Left lung (tissue), 4 donors: ENCODE measurements at regions not wholly inside any gene's neighbourhood (a gene's known extent, or its start where the extent isn't known, plus 50 kb on each side); places are given as distances from the start of the nearest gene placed in this dataset.

Experiments
- ATAC-seq: fragments of 200-7000 bp; cut with Tn5 transposase; one replicate; pipeline ENCODE4 v1.9.1; 2020; ENCODE audit warnings: moderate library complexity
- DNase-seq, 4 donors: peaks; one replicate each; pipeline ENCODE4 v3.0.0-alpha.2; 2013 to 2020
- H3K27ac ChIP-seq, 2 donors: fragments of 200-600 bp; sonication (generic) in 1 of 2; one replicate each; pipeline versions ENCODE4 v1.5.0 to v1.8.0; 2020 to 2021
- H3K27me3 ChIP-seq, 2 donors: fragments of 200-600 bp; sonication (generic) in 1 of 2; one replicate each; pipeline versions ENCODE4 v1.5.0 to v1.8.0; 2020 to 2021
- H3K36me3 ChIP-seq, 2 donors: fragments of 200-600 bp; sonication (generic) in 1 of 2; one replicate each; pipeline versions ENCODE4 v1.5.0 to v1.8.0; 2020 to 2021
- H3K4me1 ChIP-seq, 2 donors: fragments of 200-600 bp; one replicate each; pipeline ENCODE4 v1.8.0; 2021
- H3K4me3 ChIP-seq, 2 donors: fragments of 200-600 bp; sonication (generic) in 1 of 2; one replicate each; pipeline versions ENCODE4 v1.5.0 to v1.8.0; 2020 to 2021; ENCODE audit warnings: mild to moderate bottlenecking in 1 of 2
- H3K9me3 ChIP-seq, 2 donors: fragments of 200-600 bp; sonication (generic) in 1 of 2; one replicate each; pipeline versions ENCODE4 v1.5.0 to v1.8.0; 2020 to 2021
- intact Hi-C, 2 donors: fragments of 100-400 bp; cut with DNase I; formaldehyde crosslinking; loops; one replicate each; pipeline versions ENCODE4 v1.11.2 to v1.14.2; 2022
- TF ChIP-seq, protein P1 (sequence below), 2 donors: fragments of 200-600 bp; sonication (generic) in 1 of 2; IDR thresholded peaks; one replicate each; pipeline versions ENCODE4 v1.5.0 to v1.8.0; 2021; ENCODE audit warnings: antibody characterized with exemption in 2 of 2
- donor health status: DM: no; HTN: yes; CAD: no.
- donor health status: DM: no; HTN: no; CAD: no.

DNA sequence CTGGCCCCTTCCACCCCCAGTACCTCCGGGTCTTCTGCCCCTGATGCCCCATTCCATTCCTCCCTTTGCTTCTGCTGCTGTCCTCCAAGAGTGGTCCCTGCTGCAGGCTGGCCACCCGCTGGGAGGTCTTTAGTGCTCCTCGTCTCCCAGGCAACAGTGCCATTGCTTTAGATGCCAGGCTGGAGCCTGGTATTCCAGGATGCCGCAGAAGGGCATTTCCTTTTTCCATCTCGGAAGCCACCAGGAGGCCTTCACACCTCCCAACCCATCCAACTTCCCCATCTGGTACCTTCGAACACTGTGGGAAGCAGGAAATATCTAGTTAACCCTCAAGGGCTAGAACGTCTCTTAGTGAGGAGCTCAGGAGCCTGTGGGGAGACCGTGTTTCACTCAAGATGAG is 92.9 kb upstream of the DUSP5 start:
- no peaks in the 10 kb centered on the region for H3K36me3 ChIP-seq
- ATAC-seq (no peak), DNase-seq (no peak)
- H3K4me1 ChIP-seq, result peaks cover under 1 to 2% of the 10 kb centered on the region in 2 donors
- intact Hi-C loops, result no loop called here
- no peak overlapping the region for H3K4me3 ChIP-seq
- TF ChIP-seq, protein P1, sequence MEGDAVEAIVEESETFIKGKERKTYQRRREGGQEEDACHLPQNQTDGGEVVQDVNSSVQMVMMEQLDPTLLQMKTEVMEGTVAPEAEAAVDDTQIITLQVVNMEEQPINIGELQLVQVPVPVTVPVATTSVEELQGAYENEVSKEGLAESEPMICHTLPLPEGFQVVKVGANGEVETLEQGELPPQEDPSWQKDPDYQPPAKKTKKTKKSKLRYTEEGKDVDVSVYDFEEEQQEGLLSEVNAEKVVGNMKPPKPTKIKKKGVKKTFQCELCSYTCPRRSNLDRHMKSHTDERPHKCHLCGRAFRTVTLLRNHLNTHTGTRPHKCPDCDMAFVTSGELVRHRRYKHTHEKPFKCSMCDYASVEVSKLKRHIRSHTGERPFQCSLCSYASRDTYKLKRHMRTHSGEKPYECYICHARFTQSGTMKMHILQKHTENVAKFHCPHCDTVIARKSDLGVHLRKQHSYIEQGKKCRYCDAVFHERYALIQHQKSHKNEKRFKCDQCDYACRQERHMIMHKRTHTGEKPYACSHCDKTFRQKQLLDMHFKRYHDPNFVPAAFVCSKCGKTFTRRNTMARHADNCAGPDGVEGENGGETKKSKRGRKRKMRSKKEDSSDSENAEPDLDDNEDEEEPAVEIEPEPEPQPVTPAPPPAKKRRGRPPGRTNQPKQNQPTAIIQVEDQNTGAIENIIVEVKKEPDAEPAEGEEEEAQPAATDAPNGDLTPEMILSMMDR (IDR thresholded peaks at IDR 0.05), result no peak
- H3K9me3 ChIP-seq, result no peaks in the 10 kb centered on the region
- H3K27ac ChIP-seq, result no peak overlapping the region
- H3K27me3 ChIP-seq, result no peaks in the 10 kb centered on the region

DNA sequence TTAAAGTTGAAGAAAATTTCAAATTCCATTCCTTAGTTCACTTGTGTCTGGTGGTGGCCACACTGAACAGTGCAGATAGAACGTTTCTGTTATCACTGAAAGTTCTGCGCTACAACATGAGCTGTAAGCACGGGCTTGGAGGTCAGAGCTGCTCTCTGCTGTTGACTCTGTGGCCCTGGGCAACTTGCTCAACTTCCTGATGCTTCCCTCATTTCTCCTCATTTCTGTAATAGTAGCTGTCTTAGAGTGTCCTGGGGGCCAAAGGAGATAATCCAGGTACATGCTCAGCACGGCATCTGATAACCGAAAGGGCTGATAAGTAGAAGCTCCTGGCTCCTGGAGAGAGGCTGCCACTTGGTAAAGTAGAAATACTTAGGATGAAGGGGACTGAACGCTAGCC is 92.3 kb upstream of the DUSP5 start:
- Histone ChIP-seq H3K36me3 (no peaks in the 10 kb centered on the region), H3K27ac (no peak overlapping the region), H3K9me3 (no peaks in the 10 kb centered on the region), H3K27me3 (no peaks in the 10 kb centered on the region), H3K4me1 (peaks cover 6 to 8% of the 10 kb centered on the region in 2 donors), H3K4me3 (no peak overlapping the region)
- DNase-seq (no peak), ATAC-seq (no peak)
- intact Hi-C loops, result no loop called here
- TF ChIP-seq, protein P1 (IDR thresholded peaks at IDR 0.05), result no peak

DNA sequence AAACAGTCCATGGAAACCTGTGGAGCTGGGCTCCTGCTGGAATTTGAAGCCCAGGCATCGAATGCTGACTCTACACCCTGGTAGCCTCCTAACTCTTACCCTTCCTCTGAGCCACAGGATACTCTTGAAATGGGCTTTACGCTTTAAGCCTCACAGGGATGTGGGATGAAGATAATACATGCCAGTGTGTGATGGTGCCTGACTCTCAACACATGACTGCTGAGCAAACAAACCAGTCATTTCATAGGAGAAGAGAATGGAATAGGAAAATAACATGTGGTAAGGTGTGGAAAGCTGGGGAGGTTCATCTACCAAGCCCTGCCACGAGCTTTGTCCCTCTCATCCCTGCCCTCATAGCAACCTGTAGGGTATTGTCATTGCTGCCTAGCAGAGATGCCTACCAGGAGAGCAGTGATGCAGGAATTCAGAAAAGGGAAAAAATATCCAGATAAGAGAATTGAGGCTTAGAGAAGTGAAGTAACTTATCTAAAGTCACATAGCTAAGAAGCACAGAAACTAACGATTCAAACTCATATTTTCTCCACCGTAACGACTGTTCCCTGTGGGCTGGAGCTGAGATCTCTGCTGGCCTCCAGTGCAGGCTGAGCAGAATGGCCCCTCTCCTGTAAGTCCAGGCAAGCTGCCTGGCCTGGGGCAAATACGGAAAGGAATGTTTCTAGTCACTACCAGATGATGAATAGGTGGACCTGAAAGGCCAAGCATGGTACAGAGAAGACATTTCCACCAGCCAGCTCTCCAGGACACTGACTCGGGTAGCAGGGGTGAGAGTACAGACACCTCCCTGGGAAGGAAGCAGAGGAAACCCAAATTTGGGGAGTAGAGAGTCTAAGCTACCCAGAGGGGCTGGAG is 90.2 kb upstream of the DUSP5 start:
- ATAC-seq (no peak), DNase-seq (no peak)
- intact Hi-C loops, result no loop called here
- Histone ChIP-seq H3K27me3 (no peaks in the 10 kb centered on the region), H3K27ac (no peak overlapping the region), H3K36me3 (no peaks in the 10 kb centered on the region), H3K4me1 (peaks cover 13 to 16% of the 10 kb centered on the region in 2 donors), H3K9me3 (no peaks in the 10 kb centered on the region), H3K4me3 (no peak overlapping the region)
- TF ChIP-seq, protein P1 (IDR thresholded peaks at IDR 0.05), result no peak

DNA sequence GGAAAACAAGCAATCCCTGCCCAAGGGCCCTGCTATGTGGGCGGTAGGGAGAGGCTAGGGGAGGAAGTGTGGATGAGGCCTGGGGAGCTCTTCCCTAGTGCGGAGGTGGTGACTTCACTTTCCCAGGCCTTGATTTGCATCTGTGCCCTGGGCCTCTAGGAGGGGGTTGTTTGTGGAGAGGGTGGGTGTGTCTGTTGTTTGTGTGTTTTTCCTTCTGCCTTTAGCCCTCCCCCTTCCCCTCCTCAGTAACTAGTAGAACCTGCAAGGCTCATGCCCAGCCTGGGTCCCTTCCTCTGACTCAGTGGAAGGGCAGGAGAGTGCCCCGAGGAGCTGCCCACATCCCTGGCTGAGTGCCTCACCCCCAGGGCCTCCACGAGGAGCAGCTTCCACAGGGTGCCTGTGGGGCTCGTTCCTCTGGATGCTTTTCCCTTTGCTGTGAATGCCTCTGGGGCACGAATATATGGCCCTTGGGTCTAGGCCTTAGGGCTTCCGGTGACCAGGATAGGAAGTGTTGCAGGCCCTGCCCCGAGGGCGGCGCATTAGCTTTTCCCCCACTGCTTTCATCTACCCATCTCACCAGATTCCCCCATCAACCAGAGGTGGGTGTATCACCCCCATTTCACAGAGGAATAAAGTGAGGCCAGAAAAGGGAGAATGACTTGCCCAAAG is 89.4 kb upstream of the DUSP5 start:
- Histone ChIP-seq H3K27me3 (no peaks in the 10 kb centered on the region), H3K4me1 (peaks cover 13 to 16% of the 10 kb centered on the region in 2 donors), H3K27ac (no peak overlapping the region), H3K36me3 (no peaks in the 10 kb centered on the region), H3K4me3 (no peak overlapping the region), H3K9me3 (no peaks in the 10 kb centered on the region)
- DNase-seq, result no peak
- TF ChIP-seq, protein P1 (IDR thresholded peaks at IDR 0.05), result no peak
- intact Hi-C loops, result no loop called here
- ATAC-seq, result no peak

DNA sequence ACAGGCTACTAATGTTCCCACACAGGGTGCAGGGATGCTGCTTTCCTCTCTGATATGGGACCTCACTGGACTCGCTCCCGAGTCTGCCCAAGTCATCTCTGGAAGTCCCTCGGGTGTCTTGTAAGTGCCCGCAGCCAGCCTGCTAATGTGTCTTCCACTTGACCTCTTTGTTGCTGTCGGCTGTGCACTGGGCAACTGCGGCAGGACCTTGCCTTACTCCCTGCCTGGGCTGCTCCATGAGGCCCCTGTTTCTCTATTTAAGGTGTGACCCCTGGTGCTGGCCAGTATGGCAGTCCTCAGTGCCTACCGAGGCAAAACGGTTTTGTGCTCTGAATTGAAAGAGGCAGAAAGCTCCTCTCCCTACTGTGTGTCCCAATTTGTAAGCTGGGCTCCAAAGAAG is 88.8 kb upstream of the DUSP5 start:
- Histone ChIP-seq H3K36me3 (no peaks in the 10 kb centered on the region), H3K27me3 (no peaks in the 10 kb centered on the region), H3K4me3 (no peak overlapping the region), H3K4me1 (peaks cover 13 to 21% of the 10 kb centered on the region in 2 donors), H3K27ac (no peak overlapping the region), H3K9me3 (no peaks in the 10 kb centered on the region)
- intact Hi-C loops, result no loop called here
- ATAC-seq (no peak), DNase-seq (no peak)
- TF ChIP-seq, protein P1 (IDR thresholded peaks at IDR 0.05), result no peak
